ENCODE measurements at regions not wholly inside any gene's neighbourhood (a gene's known extent, or its start where the extent isn't known, plus 50 kb on each side); places are given as distances from the start of the nearest gene placed in this dataset.

- Histone ChIP-seq H3K27me3 (ENCODE audit: control insufficient read depth in 3 of 3, insufficient read depth in 3 of 3, low read length in 3 of 3) (no peaks in the 10 kb centered on the region), H3K9me3 (ENCODE audit: control insufficient read depth in 2 of 2, insufficient read depth in 1 of 2, low read depth in 1 of 2, low read length in 1 of 2) (no peaks in the 10 kb centered on the region), H3K36me3 (ENCODE audit: control insufficient read depth in 3 of 3, insufficient read depth in 2 of 3, low read depth in 1 of 3, low read length in 3 of 3) (no peaks in the 10 kb centered on the region), H3K4me3 (ENCODE audit: low read depth in 1 of 3, low read length in 3 of 3) (no peak overlapping the region), H3K4me1 (ENCODE audit: control insufficient read depth in 3 of 3, insufficient read depth in 2 of 3, low read depth in 1 of 3, low read length in 2 of 3) (no peaks in the 10 kb centered on the region), H3K27ac (ENCODE audit: low read depth in 1 of 3, low read length in 2 of 3) (peak overlapping the region in 1 of 3 donors; percentile 2)
- DNase-seq (no peak), FAIRE-seq (no peak)
- 72 to 84% (median 79%) methylated on average over 7 of the region's 7 CpGs for WGBS, 3 donors
These were observed 72.3 kb upstream of the THBS1 start for GRCh38 chr15:39508536-39508935.

- Histone ChIP-seq H3K9me3 (ENCODE audit: control insufficient read depth in 2 of 2, insufficient read depth in 1 of 2, low read depth in 1 of 2, low read length in 1 of 2) (no peaks in the 10 kb centered on the region), H3K27me3 (ENCODE audit: control insufficient read depth in 3 of 3, insufficient read depth in 3 of 3, low read length in 3 of 3) (no peaks in the 10 kb centered on the region), H3K36me3 (ENCODE audit: control insufficient read depth in 3 of 3, insufficient read depth in 2 of 3, low read depth in 1 of 3, low read length in 3 of 3) (no peaks in the 10 kb centered on the region), H3K4me1 (ENCODE audit: control insufficient read depth in 3 of 3, insufficient read depth in 2 of 3, low read depth in 1 of 3, low read length in 2 of 3) (no peaks in the 10 kb centered on the region), H3K4me3 (ENCODE audit: low read depth in 1 of 3, low read length in 3 of 3) (no peak overlapping the region), H3K27ac (ENCODE audit: low read depth in 1 of 3, low read length in 2 of 3) (no peak overlapping the region)
- 73 to 83% (median 82%) methylated on average over 7 of the region's 7 CpGs for WGBS, 3 donors
- DNase-seq (no peak), FAIRE-seq (no peak)
These were observed 70.7 kb upstream of the THBS1 start for GRCh38 chr15:39510001-39510701.

GRCh38 chr15:39511000-39511915 is 69.6 kb upstream of the THBS1 start:
- H3K36me3 ChIP-seq (ENCODE audit: control insufficient read depth in 3 of 3, insufficient read depth in 2 of 3, low read depth in 1 of 3, low read length in 3 of 3) = no peaks in the 10 kb centered on the region
- no peak overlapping the region for H3K4me3 ChIP-seq (ENCODE audit: low read depth in 1 of 3, low read length in 3 of 3)
- DNase-seq (no peak), FAIRE-seq (no peak)
- H3K9me3 ChIP-seq (ENCODE audit: control insufficient read depth in 2 of 2, insufficient read depth in 1 of 2, low read depth in 1 of 2, low read length in 1 of 2) = no peaks in the 10 kb centered on the region
- H3K4me1 ChIP-seq (ENCODE audit: control insufficient read depth in 3 of 3, insufficient read depth in 2 of 3, low read depth in 1 of 3, low read length in 2 of 3) = no peaks in the 10 kb centered on the region
- H3K27me3 ChIP-seq (ENCODE audit: control insufficient read depth in 3 of 3, insufficient read depth in 3 of 3, low read length in 3 of 3) = no peaks in the 10 kb centered on the region
- 56 to 69% (median 65%) methylated on average over 14 of the region's 14 CpGs for WGBS, 3 donors
- H3K27ac ChIP-seq (ENCODE audit: low read depth in 1 of 3, low read length in 2 of 3) = peak overlapping the region in 1 of 3 donors; percentile 69

GRCh38 chr15:39511916-39512260 is 69.0 kb upstream of the THBS1 start:
- Histone ChIP-seq H3K4me3 (ENCODE audit: low read depth in 1 of 3, low read length in 3 of 3) (no peak overlapping the region), H3K9me3 (ENCODE audit: control insufficient read depth in 2 of 2, insufficient read depth in 1 of 2, low read depth in 1 of 2, low read length in 1 of 2) (no peaks in the 10 kb centered on the region), H3K36me3 (ENCODE audit: control insufficient read depth in 3 of 3, insufficient read depth in 2 of 3, low read depth in 1 of 3, low read length in 3 of 3) (no peaks in the 10 kb centered on the region), H3K27me3 (ENCODE audit: control insufficient read depth in 3 of 3, insufficient read depth in 3 of 3, low read length in 3 of 3) (no peaks in the 10 kb centered on the region), H3K4me1 (ENCODE audit: control insufficient read depth in 3 of 3, insufficient read depth in 2 of 3, low read depth in 1 of 3, low read length in 2 of 3) (no peaks in the 10 kb centered on the region), H3K27ac (ENCODE audit: low read depth in 1 of 3, low read length in 2 of 3) (peak overlapping the region in 1 of 3 donors; percentile 69)
- 30 to 43% (median 42%) methylated on average over 4 of the region's 4 CpGs for WGBS, 3 donors
- DNase-seq (no peak), FAIRE-seq (no peak)

GRCh38 chr15:39512643-39513042 is 68.2 kb upstream of the THBS1 start:
- Histone ChIP-seq H3K4me1 (ENCODE audit: control insufficient read depth in 3 of 3, insufficient read depth in 2 of 3, low read depth in 1 of 3, low read length in 2 of 3) (no peaks in the 10 kb centered on the region), H3K27me3 (ENCODE audit: control insufficient read depth in 3 of 3, insufficient read depth in 3 of 3, low read length in 3 of 3) (no peaks in the 10 kb centered on the region), H3K9me3 (ENCODE audit: control insufficient read depth in 2 of 2, insufficient read depth in 1 of 2, low read depth in 1 of 2, low read length in 1 of 2) (no peaks in the 10 kb centered on the region), H3K27ac (ENCODE audit: low read depth in 1 of 3, low read length in 2 of 3) (no peak overlapping the region), H3K36me3 (ENCODE audit: control insufficient read depth in 3 of 3, insufficient read depth in 2 of 3, low read depth in 1 of 3, low read length in 3 of 3) (no peaks in the 10 kb centered on the region), H3K4me3 (ENCODE audit: low read depth in 1 of 3, low read length in 3 of 3) (no peak overlapping the region)
- FAIRE-seq (no peak), DNase-seq (no peak)

GRCh38 chr15:39513936-39514335 is 66.9 kb upstream of the THBS1 start:
- 87 to 89% (median 87%) methylated on average over 3 of the region's 3 CpGs for WGBS, 3 donors
- H3K4me3 ChIP-seq (ENCODE audit: low read depth in 1 of 3, low read length in 3 of 3) = no peak overlapping the region
- no peaks in the 10 kb centered on the region for H3K27me3 ChIP-seq (ENCODE audit: control insufficient read depth in 3 of 3, insufficient read depth in 3 of 3, low read length in 3 of 3)
- no peak for FAIRE-seq
- H3K27ac ChIP-seq (ENCODE audit: low read depth in 1 of 3, low read length in 2 of 3) = no peak overlapping the region
- DNase-seq = no peak
- H3K9me3 ChIP-seq (ENCODE audit: control insufficient read depth in 2 of 2, insufficient read depth in 1 of 2, low read depth in 1 of 2, low read length in 1 of 2) = no peaks in the 10 kb centered on the region
- H3K36me3 ChIP-seq (ENCODE audit: control insufficient read depth in 3 of 3, insufficient read depth in 2 of 3, low read depth in 1 of 3, low read length in 3 of 3) = no peaks in the 10 kb centered on the region
- H3K4me1 ChIP-seq (ENCODE audit: control insufficient read depth in 3 of 3, insufficient read depth in 2 of 3, low read depth in 1 of 3, low read length in 2 of 3) = no peaks in the 10 kb centered on the region

- DNase-seq = no peak
- no peak for FAIRE-seq
- 91 to 95% (median 95%) methylated on average over 2 of the region's 2 CpGs for WGBS, 3 donors
These were observed 65.9 kb upstream of the THBS1 start for GRCh38 chr15:39514933-39515332.

GRCh38 chr15:39515765-39516164 is 65.1 kb upstream of the THBS1 start:
- H3K27me3 ChIP-seq (ENCODE audit: control insufficient read depth in 3 of 3, insufficient read depth in 3 of 3, low read length in 3 of 3) = no peaks in the 10 kb centered on the region
- H3K36me3 ChIP-seq (ENCODE audit: control insufficient read depth in 3 of 3, insufficient read depth in 2 of 3, low read depth in 1 of 3, low read length in 3 of 3) = no peaks in the 10 kb centered on the region
- H3K27ac ChIP-seq (ENCODE audit: low read depth in 1 of 3, low read length in 2 of 3) = no peak overlapping the region
- no peak for DNase-seq
- no peak for FAIRE-seq
- H3K4me3 ChIP-seq (ENCODE audit: low read depth in 1 of 3, low read length in 3 of 3) = no peak overlapping the region
- H3K4me1 ChIP-seq (ENCODE audit: control insufficient read depth in 3 of 3, insufficient read depth in 2 of 3, low read depth in 1 of 3, low read length in 2 of 3) = no peaks in the 10 kb centered on the region
- WGBS, 3 donors = 58 to 74% (median 59%) methylated on average over 3 of the region's 3 CpGs
- H3K9me3 ChIP-seq (ENCODE audit: control insufficient read depth in 2 of 2, insufficient read depth in 1 of 2, low read depth in 1 of 2, low read length in 1 of 2) = no peaks in the 10 kb centered on the region

More at GRCh38 chr15:39514933-39515332, 65.9 kb upstream of the THBS1 start:
- no peaks in the 10 kb centered on the region for H3K4me1 ChIP-seq (ENCODE audit: control insufficient read depth in 3 of 3, insufficient read depth in 2 of 3, low read depth in 1 of 3, low read length in 2 of 3)
- H3K27me3 ChIP-seq (ENCODE audit: control insufficient read depth in 3 of 3, insufficient read depth in 3 of 3, low read length in 3 of 3) = no peaks in the 10 kb centered on the region
- H3K36me3 ChIP-seq (ENCODE audit: control insufficient read depth in 3 of 3, insufficient read depth in 2 of 3, low read depth in 1 of 3, low read length in 3 of 3) = no peaks in the 10 kb centered on the region
- H3K4me3 ChIP-seq (ENCODE audit: low read depth in 1 of 3, low read length in 3 of 3) = no peak overlapping the region
- H3K27ac ChIP-seq (ENCODE audit: low read depth in 1 of 3, low read length in 2 of 3) = no peak overlapping the region
- H3K9me3 ChIP-seq (ENCODE audit: control insufficient read depth in 2 of 2, insufficient read depth in 1 of 2, low read depth in 1 of 2, low read length in 1 of 2) = no peaks in the 10 kb centered on the region

Data from small intestine (tissue), 7 donors.